GM12878 (cell line): ENCODE measurements at regions not wholly inside any gene's neighbourhood (a gene's known extent, or its start where the extent isn't known, plus 50 kb on each side); places are given as distances from the start of the nearest gene placed in this dataset.

Experiments
- ASH2L ChIP-seq: fragments of 300-600, 200-600 bp; sonication (generic); IDR thresholded peaks from 2 replicates; pipeline ENCODE4 v1.6.1; 2017; ENCODE audit warnings: low read depth, mild to moderate bottlenecking, borderline replicate concordance
- BCLAF1 ChIP-seq: fragments of 450-650 bp; IDR thresholded peaks from 2 replicates; pipeline ENCODE4 v1.6.1; 2017; ENCODE audit warnings: antibody characterized with exemption, mild to moderate bottlenecking, moderate library complexity
- BMI1 ChIP-seq: fragments of 450-650 bp; IDR thresholded peaks from 2 replicates; pipeline ENCODE4 v1.6.1; 2016; ENCODE audit warnings: mild to moderate bottlenecking, moderate library complexity, borderline replicate concordance
- BRCA1 ChIP-seq: IDR thresholded peaks from 2 replicates; pipeline ENCODE4 v1.6.1; 2011; ENCODE audit warnings: low read depth, low read length, improper control_type of control experiment
- CBX3 ChIP-seq: fragments of 200-600 bp; sonication (generic); IDR thresholded peaks from 2 replicates; pipeline ENCODE4 v1.6.1; 2016; ENCODE audit warnings: low read depth, borderline replicate concordance
- CHD4 ChIP-seq: fragments of 200-600 bp; sonication (generic); IDR thresholded peaks from 2 replicates; pipeline ENCODE4 v1.6.1; 2016; ENCODE audit warnings: mild to moderate bottlenecking
- FOXK2 ChIP-seq: fragments of 450-650 bp; IDR thresholded peaks from 2 replicates; pipeline ENCODE4 v1.6.1; 2017; ENCODE audit warnings: mild to moderate bottlenecking, moderate library complexity
- IRF3 ChIP-seq: fragments of 450-650 bp; IDR thresholded peaks from 2 replicates; pipeline ENCODE4 v1.6.1; 2014; ENCODE audit warnings: mild to moderate bottlenecking
- MTA2 ChIP-seq: fragments of 450-650 bp; IDR thresholded peaks from 2 replicates; pipeline ENCODE4 v1.6.1; 2016; ENCODE audit warnings: low read depth, mild to moderate bottlenecking, moderate library complexity
- MXI1 ChIP-seq: fragments of 150-350 bp; IDR thresholded peaks from 2 replicates; pipeline ENCODE4 v1.6.1; 2011; ENCODE audit warnings: low read depth, mild to moderate bottlenecking, inconsistent platforms, low read length, improper control_type of control experiment
- NBN ChIP-seq: fragments of 450-650 bp; IDR thresholded peaks from 2 replicates; pipeline ENCODE4 v1.6.1; 2016
- NFYB ChIP-seq: IDR thresholded peaks from 2 replicates; pipeline ENCODE4 v1.6.1; 2011; ENCODE audit warnings: low read depth, mild to moderate bottlenecking, low read length, improper control_type of control experiment, moderate library complexity; ENCODE audit not compliant: insufficient read depth
- NR2C1 ChIP-seq: fragments of 450-650 bp; IDR thresholded peaks from 2 replicates; pipeline ENCODE4 v1.6.1; 2017; ENCODE audit warnings: antibody characterized with exemption, mild to moderate bottlenecking, moderate library complexity
- NR2F1 ChIP-seq: fragments of 450-650 bp; conservative IDR thresholded peaks from 2 replicates; pipeline ENCODE4 v1.6.1; 2017; ENCODE audit warnings: mild to moderate bottlenecking
- PAX8 ChIP-seq: fragments of 450-650 bp; IDR thresholded peaks from 2 replicates; pipeline ENCODE4 v1.6.1; 2017; ENCODE audit warnings: mild to moderate bottlenecking, moderate library complexity
- PBX3 ChIP-seq: IDR thresholded peaks from 2 replicates; pipeline ENCODE4 v1.6.1; 2011; ENCODE audit warnings: mild to moderate bottlenecking, low read depth, low read length, moderate library complexity; ENCODE audit not compliant: insufficient replicate concordance
- PML ChIP-seq: IDR thresholded peaks from 2 replicates; pipeline ENCODE4 v1.6.1; 2012; ENCODE audit warnings: low read length, inconsistent platforms
- POLR2AphosphoS2 ChIP-seq: IDR thresholded peaks from 2 replicates; pipeline ENCODE4 v1.6.1; 2011; ENCODE audit warnings: low read depth, mild to moderate bottlenecking, low read length, improper control_type of control experiment, moderate library complexity
- POU2F2 ChIP-seq: IDR thresholded peaks from 3 replicates; pipeline ENCODE4 v1.6.1; 2011; ENCODE audit warnings: low read depth, mild to moderate bottlenecking, low read length, borderline replicate concordance
- RBBP5 ChIP-seq: fragments of 200-600 bp; sonication (generic); conservative IDR thresholded peaks from 2 replicates; pipeline ENCODE4 v1.6.1; 2016
- SMAD5 ChIP-seq: IDR thresholded peaks from 2 replicates; pipeline ENCODE4 v1.6.1; 2016; ENCODE audit warnings: antibody characterized with exemption, low read depth
- SUPT20H ChIP-seq: IDR thresholded peaks from 2 replicates; pipeline ENCODE4 v1.6.1; 2011; ENCODE audit warnings: low read depth, mild to moderate bottlenecking, low read length, moderate library complexity, borderline replicate concordance; ENCODE audit not compliant: control insufficient read depth
- TCF7 ChIP-seq: IDR thresholded peaks from 2 replicates; pipeline ENCODE4 v1.6.1; 2014; ENCODE audit warnings: antibody characterized with exemption, borderline replicate concordance
- ZSCAN29 ChIP-seq: fragments of 450-650 bp; IDR thresholded peaks from 2 replicates; pipeline ENCODE4 v1.6.1; 2017; ENCODE audit warnings: mild to moderate bottlenecking, moderate library complexity

- TF ChIP-seq BMI1, result peak; percentile 70
- TF ChIP-seq NR2F1, result peak; percentile 72
- TF ChIP-seq FOXK2, result no peak
- TF ChIP-seq POLR2AphosphoS2, result no peak
- no peak for TF ChIP-seq PBX3
- no peak for TF ChIP-seq CHD4
- TF ChIP-seq PAX8, result 0 out of 2 replicates have a peak, but pooled peaks have one; percentile 52
- no peak for TF ChIP-seq IRF3
- TF ChIP-seq BCLAF1, result no peak
- no peak for TF ChIP-seq ASH2L
- TF ChIP-seq POU2F2, result peak; percentile 57; the same call in 1 of the 3 replicates
- TF ChIP-seq NFYB, result no peak
- no peak for TF ChIP-seq ZSCAN29
- TF ChIP-seq TCF7, result peak; percentile 97
- TF ChIP-seq RBBP5, result no peak
- peak; percentile 71 for TF ChIP-seq MTA2
- TF ChIP-seq MXI1, result peak; percentile 33; the same call in 1 of the 2 replicates
- no peak for TF ChIP-seq CBX3
- TF ChIP-seq NR2C1, result 0 out of 2 replicates have a peak, but pooled peaks have one; percentile 26
- TF ChIP-seq PML, result peak; percentile 64; the same call in 1 of the 2 replicates
- TF ChIP-seq BRCA1, result no peak
- peak; percentile 57 for TF ChIP-seq NBN
- TF ChIP-seq SMAD5, result no peak
- no peak for TF ChIP-seq SUPT20H
Observed at GRCh38 chr3:46098319-46098761, 71.1 kb upstream of the XCR1 start (continued).
